H1 (cell line): ENCODE measurements at regions not wholly inside any gene's neighbourhood (a gene's known extent, or its start where the extent isn't known, plus 50 kb on each side); places are given as distances from the start of the nearest gene placed in this dataset.

ENCODE experiments used
- BCL11A ChIP-seq, 2 experiments: IDR thresholded peaks; one replicate each; pipeline ENCODE4 v1.6.1; 2011; ENCODE audit warnings: low read depth in 2 of 2, low read length in 2 of 2, mild to moderate bottlenecking in 2 of 2
- CTCF ChIP-seq, 3 experiments: IDR thresholded peaks; 1 replicate in 2 of 3; 2 replicates in 1 of 3; pipeline versions ENCODE4 v1.5.1 to v1.6.1; 2011; ENCODE audit warnings: low read length in 3 of 3, mild to moderate bottlenecking in 3 of 3, inconsistent platforms in 2 of 3, low read depth in 1 of 3, moderate library complexity in 1 of 3; ENCODE audit not compliant: insufficient read depth in 1 of 3; ENCODE audit errors: control extremely low read depth in 1 of 3
- EGR1 ChIP-seq: IDR thresholded peaks from 2 replicates; pipeline ENCODE4 v1.6.1; 2011; ENCODE audit warnings: low read depth, low read length, borderline replicate concordance
- NANOG ChIP-seq: IDR thresholded peaks from 2 replicates; pipeline ENCODE4 v1.6.1; 2011; ENCODE audit warnings: low read length, low read depth, mild to moderate bottlenecking, inconsistent platforms; ENCODE audit not compliant: insufficient read depth, poor library complexity, severe bottlenecking
- POU5F1 ChIP-seq: IDR thresholded peaks from 2 replicates; pipeline ENCODE4 v1.6.1; 2011; ENCODE audit warnings: low read depth, mild to moderate bottlenecking, low read length, moderate library complexity
- SP4 ChIP-seq: IDR thresholded peaks from 2 replicates; pipeline ENCODE4 v1.6.1; 2012; ENCODE audit warnings: low read length, inconsistent platforms

DNA sequence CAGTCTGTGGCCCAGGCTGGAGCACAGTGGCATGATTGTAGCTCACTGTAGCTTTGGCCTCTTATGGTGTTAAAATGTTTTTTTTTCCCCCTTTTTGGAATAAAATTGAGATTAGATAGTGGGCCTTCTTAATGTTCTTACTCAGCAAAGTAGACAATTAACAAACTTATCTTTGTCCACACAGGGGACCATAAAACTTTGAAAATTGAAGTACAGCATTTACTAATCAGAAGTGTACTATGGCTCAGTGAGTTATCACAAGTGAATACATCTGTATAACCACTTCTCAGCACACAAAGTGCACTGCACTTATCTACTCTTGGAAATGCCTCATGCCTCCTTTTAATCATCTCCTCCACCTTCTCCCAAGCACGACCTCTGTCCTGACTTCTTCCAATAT, 218.9 kb downstream of the PRDM2 start (continued):
- TF ChIP-seq CTCF (IDR thresholded peaks at IDR 0.05; ENCODE audit: control extremely low read depth in 1 of 3, insufficient read depth in 1 of 3, low read depth in 1 of 3, low read length in 3 of 3) (no peak), POU5F1 (no peak), EGR1 (no peak), NANOG (no peak), BCL11A (IDR thresholded peaks at IDR 0.05; ENCODE audit: low read depth in 2 of 2, low read length in 2 of 2) (no peak), SP4 (no peak)
